ENCODE measurements at regions not wholly inside any gene's neighbourhood (a gene's known extent, or its start where the extent isn't known, plus 50 kb on each side); places are given as distances from the start of the nearest gene placed in this dataset.

GRCh38 chr18:76546088-76546435, 51.0 kb upstream of the ZNF516 start:
- DNase-seq: no peak
- TF ChIP-seq GATA1 (IDR thresholded peaks at IDR 0.05; ENCODE audit: low read depth, low read length): no peak
- TF ChIP-seq POLR2A (IDR thresholded peaks at IDR 0.05; ENCODE audit: low read length): no peak

- TF ChIP-seq POLR2A (IDR thresholded peaks at IDR 0.05; ENCODE audit: low read length) (no peak), GATA1 (IDR thresholded peaks at IDR 0.05; ENCODE audit: low read depth, low read length) (no peak)
- no peak for DNase-seq
Measured at GRCh38 chr18:76545433-76546087, 50.5 kb upstream of the ZNF516 start.

GRCh38 chr18:76544511-76545345, 49.7 kb upstream of the ZNF516 start:
- TF ChIP-seq GATA1 (IDR thresholded peaks at IDR 0.05; ENCODE audit: low read depth, low read length): no peak
- TF ChIP-seq POLR2A (IDR thresholded peaks at IDR 0.05; ENCODE audit: low read length): no peak
- no peak for DNase-seq
